ENCODE measurements at regions not wholly inside any gene's neighbourhood (a gene's known extent, or its start where the extent isn't known, plus 50 kb on each side); places are given as distances from the start of the nearest gene placed in this dataset.

GRCh38 chr6:165218829-165219228 is 90.6 kb downstream of the C6orf118 start:
- TF ChIP-seq, protein P1, sequence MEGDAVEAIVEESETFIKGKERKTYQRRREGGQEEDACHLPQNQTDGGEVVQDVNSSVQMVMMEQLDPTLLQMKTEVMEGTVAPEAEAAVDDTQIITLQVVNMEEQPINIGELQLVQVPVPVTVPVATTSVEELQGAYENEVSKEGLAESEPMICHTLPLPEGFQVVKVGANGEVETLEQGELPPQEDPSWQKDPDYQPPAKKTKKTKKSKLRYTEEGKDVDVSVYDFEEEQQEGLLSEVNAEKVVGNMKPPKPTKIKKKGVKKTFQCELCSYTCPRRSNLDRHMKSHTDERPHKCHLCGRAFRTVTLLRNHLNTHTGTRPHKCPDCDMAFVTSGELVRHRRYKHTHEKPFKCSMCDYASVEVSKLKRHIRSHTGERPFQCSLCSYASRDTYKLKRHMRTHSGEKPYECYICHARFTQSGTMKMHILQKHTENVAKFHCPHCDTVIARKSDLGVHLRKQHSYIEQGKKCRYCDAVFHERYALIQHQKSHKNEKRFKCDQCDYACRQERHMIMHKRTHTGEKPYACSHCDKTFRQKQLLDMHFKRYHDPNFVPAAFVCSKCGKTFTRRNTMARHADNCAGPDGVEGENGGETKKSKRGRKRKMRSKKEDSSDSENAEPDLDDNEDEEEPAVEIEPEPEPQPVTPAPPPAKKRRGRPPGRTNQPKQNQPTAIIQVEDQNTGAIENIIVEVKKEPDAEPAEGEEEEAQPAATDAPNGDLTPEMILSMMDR (conservative IDR thresholded peaks at IDR 0.05) = no peak
- H3K27ac ChIP-seq = no peak overlapping the region

DNA sequence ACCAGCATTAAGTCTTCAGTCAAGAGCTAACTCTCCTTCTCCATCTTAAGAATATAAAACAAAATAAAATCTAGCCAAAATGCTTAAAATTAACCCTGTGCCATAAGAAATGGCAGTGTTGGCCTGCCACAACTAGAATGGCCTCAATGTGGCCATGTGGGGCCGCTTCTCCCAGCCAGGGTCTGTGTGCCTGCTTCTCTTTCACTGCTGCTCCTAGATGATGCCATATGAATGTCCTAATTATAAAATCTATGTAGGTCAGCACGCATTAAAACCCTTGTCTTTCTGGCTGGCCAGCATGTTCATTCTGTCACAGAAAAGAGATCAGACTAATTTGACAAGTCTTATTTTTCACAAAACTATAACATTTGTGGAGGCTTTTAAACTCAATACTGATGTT is 102.6 kb downstream of the C6orf118 start:
- TF ChIP-seq, protein P1 (conservative IDR thresholded peaks at IDR 0.05) = no peak
- H3K27ac ChIP-seq = no peak overlapping the region

GRCh38 chr6:165205632-165206031 is 103.8 kb downstream of the C6orf118 start:
- no peak overlapping the region for H3K27ac ChIP-seq
- TF ChIP-seq, protein P1 (conservative IDR thresholded peaks at IDR 0.05) = no peak

DNA sequence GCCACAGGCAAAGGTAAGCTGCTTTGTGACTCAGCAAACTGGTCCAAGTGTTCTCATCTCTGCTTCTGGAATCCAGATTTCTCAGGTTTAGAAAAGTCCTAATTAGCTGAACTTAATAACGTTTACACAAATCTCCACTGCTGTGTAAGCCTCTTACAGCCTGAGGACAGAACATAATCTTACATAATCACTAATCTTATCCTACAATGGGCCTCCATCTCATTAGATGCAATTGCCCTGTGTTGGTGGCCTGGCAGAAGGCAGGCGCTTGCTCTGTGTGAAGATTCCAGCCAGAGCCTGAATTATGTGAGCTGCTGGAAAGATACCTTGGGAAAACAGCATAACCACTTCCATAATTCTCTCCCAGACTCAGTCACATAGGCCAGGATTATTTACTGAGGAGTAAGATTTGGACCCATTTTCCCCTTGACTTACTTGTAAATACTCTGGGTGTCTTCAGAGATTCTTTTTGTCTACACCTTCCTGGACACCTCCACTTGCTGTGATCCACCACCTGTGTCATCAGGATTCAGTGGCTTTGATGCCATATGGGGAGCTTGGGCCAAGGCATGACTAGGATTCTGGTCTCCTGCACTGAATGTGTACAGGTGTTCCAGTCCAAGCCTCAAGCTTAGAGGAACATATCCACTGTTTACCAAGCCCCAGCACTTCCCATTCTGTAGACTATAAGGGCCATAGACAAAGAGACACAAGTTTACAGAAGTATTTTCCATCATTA is 104.4 kb downstream of the C6orf118 start:
- H3K27ac ChIP-seq = no peak overlapping the region
- TF ChIP-seq, protein P1 (conservative IDR thresholded peaks at IDR 0.05) = no peak

DNA sequence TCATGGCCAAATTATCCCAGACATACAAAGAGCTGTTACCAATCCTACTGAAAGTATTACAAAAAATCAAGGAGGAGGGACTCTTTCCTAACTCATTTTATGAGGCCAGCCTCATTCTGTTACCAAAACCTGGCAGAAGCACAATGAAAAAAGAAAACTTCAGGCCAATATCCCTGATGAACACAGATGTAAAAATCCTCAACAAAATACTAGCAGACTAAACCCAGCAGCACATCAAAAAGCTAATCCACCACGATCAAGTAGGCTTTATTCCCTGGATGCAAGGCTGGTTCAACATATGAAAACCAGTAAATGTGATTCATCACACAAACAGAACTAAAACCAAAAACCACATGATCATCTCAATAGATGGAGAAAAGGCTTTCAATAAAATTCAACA is 109.2 kb downstream of the C6orf118 start:
- H3K27ac ChIP-seq = no peak overlapping the region
- TF ChIP-seq, protein P1 (conservative IDR thresholded peaks at IDR 0.05) = no peak

DNA sequence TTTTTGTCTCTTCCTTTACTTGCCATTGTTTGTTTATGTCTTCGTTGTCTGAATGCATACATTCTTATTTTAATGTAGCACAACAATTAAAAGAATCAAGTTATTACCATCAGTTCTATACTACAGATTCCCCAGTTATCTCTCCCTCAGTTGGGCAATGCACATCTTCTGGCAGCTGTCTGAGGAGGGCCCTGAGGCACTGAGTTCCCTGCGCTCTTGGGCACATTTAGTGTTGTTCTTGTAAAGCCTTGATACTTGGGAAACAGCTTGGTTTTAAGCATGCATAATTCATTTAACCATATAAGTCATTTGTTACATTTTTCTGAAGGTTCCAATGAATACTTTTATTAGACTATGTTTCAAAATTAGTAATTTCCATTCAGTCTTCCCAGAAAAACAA is 117.9 kb downstream of the C6orf118 start:
- H3K27ac ChIP-seq = no peak overlapping the region
- TF ChIP-seq, protein P1 (conservative IDR thresholded peaks at IDR 0.05) = no peak

- no peak overlapping the region for H3K27ac ChIP-seq
- TF ChIP-seq, protein P1 (conservative IDR thresholded peaks at IDR 0.05) = no peak
These were observed 122.8 kb downstream of the C6orf118 start for GRCh38 chr6:165186441-165187205.
